Tibial nerve (tissue), 4 donors: ENCODE measurements at regions not wholly inside any gene's neighbourhood (a gene's known extent, or its start where the extent isn't known, plus 50 kb on each side); places are given as distances from the start of the nearest gene placed in this dataset.

Experiments
- CTCF ChIP-seq, 5 experiments: fragments of 200-600 bp in 3 of 5; fragments of 450-650 bp in 2 of 5; sonication (generic) in 3 of 5; IDR thresholded peaks; one replicate each; pipeline ENCODE4 v1.5.1; 2016 to 2019; ENCODE audit warnings: antibody characterized with exemption in 5 of 5, mild to moderate bottlenecking in 3 of 5, moderate library complexity in 2 of 5
- EP300 ChIP-seq, 2 donors: sonication (generic); formaldehyde crosslinking; IDR thresholded peaks; one replicate each; pipeline ENCODE4 v1.6.1; 2017; ENCODE audit warnings: antibody characterized with exemption in 2 of 2, mild to moderate bottlenecking in 1 of 2
- POLR2A ChIP-seq, 2 donors: fragments of 450-650 bp; IDR thresholded peaks; one replicate each; pipeline ENCODE4 v1.6.1; 2017; ENCODE audit warnings: antibody characterized with exemption in 2 of 2, mild to moderate bottlenecking in 2 of 2, moderate library complexity in 2 of 2

DNA sequence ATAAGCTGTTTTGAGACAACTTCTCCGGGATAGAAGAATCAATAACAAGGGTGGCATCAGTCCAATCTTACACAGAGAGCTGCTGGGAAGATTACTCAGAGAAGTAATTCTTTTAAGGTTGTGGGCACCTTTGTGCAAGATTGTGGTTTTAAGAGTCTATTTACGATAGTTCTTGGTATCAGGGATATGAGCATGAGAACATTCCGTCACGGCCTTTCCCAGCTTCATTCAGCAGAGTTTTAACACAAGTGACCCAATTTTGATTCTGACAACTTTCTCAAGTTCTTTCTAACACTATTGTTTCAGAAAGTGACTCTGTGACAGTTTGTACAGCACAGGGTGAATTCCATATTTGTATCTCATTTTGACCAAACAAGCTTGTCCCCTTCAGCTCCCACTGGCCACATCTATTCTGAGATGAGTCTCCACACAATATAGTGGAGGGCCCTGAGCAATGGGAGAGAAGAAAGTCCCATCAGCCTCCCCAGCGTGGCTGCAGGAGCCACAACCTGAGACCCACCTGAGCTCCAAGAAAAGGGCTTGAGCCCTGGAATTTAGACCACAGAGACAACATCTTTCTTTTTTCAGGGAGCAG lies 869.2 kb downstream of the TMEM121 start:
- TF ChIP-seq CTCF (IDR thresholded peaks at IDR 0.05), result no peak
- no peak for TF ChIP-seq EP300 (IDR thresholded peaks at IDR 0.05)
- no peak for TF ChIP-seq POLR2A (IDR thresholded peaks at IDR 0.05)
